Fibroblast of mammary gland (primary cell): ENCODE measurements at regions not wholly inside any gene's neighbourhood (a gene's known extent, or its start where the extent isn't known, plus 50 kb on each side); places are given as distances from the start of the nearest gene placed in this dataset.

Source experiments
- DNase-seq: peaks from one replicate; pipeline ENCODE4 v3.0.0-alpha.2; 2010; ENCODE audit warnings: low read depth
- H3K4me3 ChIP-seq: 2 replicates; pipeline ENCODE4 v1.5.1; 2011; ENCODE audit warnings: low read depth, mild to moderate bottlenecking, low read length, moderate library complexity; ENCODE audit not compliant: control insufficient read depth
- CTCF ChIP-seq: conservative IDR thresholded peaks from 2 replicates; pipeline ENCODE4 v1.5.1; 2011; ENCODE audit warnings: low read depth, low read length, inconsistent platforms; ENCODE audit not compliant: control insufficient read depth, insufficient read depth

GRCh38 chr6:163777716-163778115 is 363.2 kb downstream of the QKI start:
- no peak overlapping the region for H3K4me3 ChIP-seq
- no peak for DNase-seq
- no peak for TF ChIP-seq CTCF

- H3K4me3 ChIP-seq, result no peak overlapping the region
- no peak for TF ChIP-seq CTCF
- no peak for DNase-seq
Observed at GRCh38 chr6:163776906-163777686, 362.6 kb downstream of the QKI start.

- TF ChIP-seq CTCF, result no peak
- no peak overlapping the region for H3K4me3 ChIP-seq
- DNase-seq, result no peak
Observed at GRCh38 chr6:163776196-163776905, 361.8 kb downstream of the QKI start.

- H3K4me3 ChIP-seq, result no peak overlapping the region
- DNase-seq, result no peak
- TF ChIP-seq CTCF, result no peak
Observed at GRCh38 chr6:163775313-163775712, 360.8 kb downstream of the QKI start.

- DNase-seq, result no peak
- TF ChIP-seq CTCF, result no peak
- H3K4me3 ChIP-seq, result no peak overlapping the region
Observed at GRCh38 chr6:163774485-163774884, 360.0 kb downstream of the QKI start.

DNA sequence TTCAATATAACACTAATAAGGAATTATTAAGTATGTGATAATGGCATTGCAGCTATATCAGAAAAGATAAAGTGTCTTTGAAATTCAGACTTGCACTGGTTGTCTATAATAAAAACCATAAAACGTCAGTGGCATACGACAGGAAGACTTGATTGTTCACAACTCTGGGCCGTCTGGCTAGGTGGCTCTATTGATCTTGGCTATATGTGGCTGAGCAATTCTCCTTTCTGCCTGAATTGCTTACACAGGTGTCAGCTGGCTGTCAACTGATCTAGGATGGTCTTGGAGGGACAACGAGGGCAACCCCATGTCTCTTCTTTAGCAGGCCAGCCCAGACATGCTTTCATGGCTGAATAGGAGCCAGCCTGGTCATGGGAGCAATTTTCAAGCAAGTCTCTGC is 359.1 kb downstream of the QKI start:
- no peak for TF ChIP-seq CTCF
- no peak for DNase-seq
- no peak overlapping the region for H3K4me3 ChIP-seq
